Effector memory CD8-positive, alpha-beta T cell (primary cell): ENCODE measurements at regions not wholly inside any gene's neighbourhood (a gene's known extent, or its start where the extent isn't known, plus 50 kb on each side); places are given as distances from the start of the nearest gene placed in this dataset.
"Not testable (repeated sequence)": the region's sequence is repeated elsewhere in the genome, so short reads cannot be mapped to it uniquely, and the experiment has no call there.

Experiments
- ATAC-seq: fragments of 150-1000 bp; cut with Tn5 transposase; replicated peaks from 2 replicates; pipeline ENCODE4 v1.10.0; 2021; ENCODE audit warnings: mild to moderate bottlenecking, moderate library complexity
- DNase-seq, 3 experiments: peaks; one replicate each; pipeline ENCODE4 v3.0.0; 2021
- H3K27ac Mint-ChIP-seq, 2 donors: one replicate each; pipeline ENCODE4 v1.8.0; 2022; ENCODE audit warnings: mild to moderate bottlenecking in 2 of 2, mixed read lengths in 2 of 2, moderate library complexity in 2 of 2
- H3K27me3 Mint-ChIP-seq, 2 donors: one replicate each; pipeline ENCODE4 v1.8.0; 2022; ENCODE audit warnings: mixed read lengths in 2 of 2
- H3K36me3 Mint-ChIP-seq: one replicate; pipeline ENCODE4 v1.8.0; 2022; ENCODE audit warnings: mild to moderate bottlenecking, moderate library complexity, mixed read lengths; ENCODE audit not compliant: insufficient read depth
- H3K4me1 Mint-ChIP-seq, 2 donors: one replicate each; pipeline ENCODE4 v1.8.0; 2022; ENCODE audit warnings: low read depth in 2 of 2, mixed read lengths in 2 of 2
- H3K4me3 Mint-ChIP-seq, 2 donors: one replicate each; pipeline ENCODE4 v1.8.0; 2022; ENCODE audit warnings: mild to moderate bottlenecking in 2 of 2, mixed read lengths in 2 of 2, moderate library complexity in 2 of 2
- H3K9me3 Mint-ChIP-seq, 2 donors: one replicate each; pipeline ENCODE4 v1.8.0; 2022; ENCODE audit warnings: mixed read lengths in 2 of 2

GRCh38 chr2:144905956-144906355, 386.0 kb upstream of the ZEB2 start:
- Mint-ChIP-seq H3K27ac (no peak overlapping the region), H3K4me3 (no peak overlapping the region), H3K36me3 (peaks cover 2% of the 10 kb centered on the region), H3K9me3 (no peaks in the 10 kb centered on the region), H3K27me3 (peaks cover 0 to 9% of the 10 kb centered on the region in 2 donors), H3K4me1 (no peaks in the 10 kb centered on the region)
- DNase-seq (no peak), ATAC-seq (no peak)

- ATAC-seq = no peak
These were observed 384.7 kb upstream of the ZEB2 start for GRCh38 chr2:144904612-144905011.

GRCh38 chr2:144903045-144903444, 383.1 kb upstream of the ZEB2 start:
- H3K9me3 Mint-ChIP-seq, H3K27me3 Mint-ChIP-seq, H3K4me3 Mint-ChIP-seq, H3K27ac Mint-ChIP-seq, DNase-seq, H3K4me1 Mint-ChIP-seq, ATAC-seq, H3K36me3 Mint-ChIP-seq: not testable (repeated sequence)

More at GRCh38 chr2:144904612-144905011, 384.7 kb upstream of the ZEB2 start:
- H3K9me3 Mint-ChIP-seq = no peaks in the 10 kb centered on the region
- no peak for DNase-seq
- no peaks in the 10 kb centered on the region for H3K4me1 Mint-ChIP-seq
- peaks cover 0 to 9% of the 10 kb centered on the region in 2 donors for H3K27me3 Mint-ChIP-seq
- no peak overlapping the region for H3K27ac Mint-ChIP-seq
- H3K4me3 Mint-ChIP-seq = no peak overlapping the region
- H3K36me3 Mint-ChIP-seq = peaks cover 2% of the 10 kb centered on the region

GRCh38 chr2:144901386-144901785, 381.5 kb upstream of the ZEB2 start:
- not testable (repeated sequence) for H3K4me1 Mint-ChIP-seq, H3K27ac Mint-ChIP-seq, ATAC-seq, DNase-seq, H3K9me3 Mint-ChIP-seq, H3K27me3 Mint-ChIP-seq, H3K4me3 Mint-ChIP-seq, H3K36me3 Mint-ChIP-seq

- no peak overlapping the region for H3K27ac Mint-ChIP-seq
- no peak for DNase-seq
- no peaks in the 10 kb centered on the region for H3K27me3 Mint-ChIP-seq
- no peaks in the 10 kb centered on the region for H3K9me3 Mint-ChIP-seq
- ATAC-seq = no peak
- H3K4me3 Mint-ChIP-seq = no peak overlapping the region
- no peaks in the 10 kb centered on the region for H3K36me3 Mint-ChIP-seq
- H3K4me1 Mint-ChIP-seq = no peaks in the 10 kb centered on the region
These were observed 376.4 kb upstream of the ZEB2 start for GRCh38 chr2:144896341-144896740.

GRCh38 chr2:144894612-144895599, 375.0 kb upstream of the ZEB2 start:
- no peak overlapping the region for H3K27ac Mint-ChIP-seq
- ATAC-seq = no peak
- H3K36me3 Mint-ChIP-seq = no peaks in the 10 kb centered on the region
- H3K27me3 Mint-ChIP-seq = no peaks in the 10 kb centered on the region
- no peak overlapping the region for H3K4me3 Mint-ChIP-seq
- peaks cover 2 to 3% of the 10 kb centered on the region in 2 donors for H3K4me1 Mint-ChIP-seq
- H3K9me3 Mint-ChIP-seq = no peaks in the 10 kb centered on the region
- DNase-seq = no peak

- H3K4me3 Mint-ChIP-seq = no peak overlapping the region
- ATAC-seq (no peak), DNase-seq (no peak)
- no peaks in the 10 kb centered on the region for H3K9me3 Mint-ChIP-seq
- peaks cover 5 to 8% of the 10 kb centered on the region in 2 donors for H3K4me1 Mint-ChIP-seq
- H3K27me3 Mint-ChIP-seq = peaks cover 5 to 6% of the 10 kb centered on the region in 2 donors
- H3K27ac Mint-ChIP-seq = no peak overlapping the region
- no peaks in the 10 kb centered on the region for H3K36me3 Mint-ChIP-seq
These were observed 373.5 kb upstream of the ZEB2 start for GRCh38 chr2:144893464-144893863.

GRCh38 chr2:144890828-144891227, 370.9 kb upstream of the ZEB2 start:
- DNase-seq (no peak), ATAC-seq (peak; percentile 65)
- Mint-ChIP-seq H3K27me3 (peaks cover 6 to 9% of the 10 kb centered on the region in 2 donors), H3K4me3 (no peak overlapping the region), H3K27ac (no peak overlapping the region), H3K4me1 (peaks cover 5 to 8% of the 10 kb centered on the region in 2 donors), H3K36me3 (no peaks in the 10 kb centered on the region), H3K9me3 (no peaks in the 10 kb centered on the region)

- no peak for DNase-seq
- H3K36me3 Mint-ChIP-seq = no peaks in the 10 kb centered on the region
- no peak overlapping the region for H3K4me3 Mint-ChIP-seq
- H3K27me3 Mint-ChIP-seq = peaks cover 6 to 9% of the 10 kb centered on the region in 2 donors
- H3K9me3 Mint-ChIP-seq = no peaks in the 10 kb centered on the region
- no peak for ATAC-seq
- peaks cover 5 to 8% of the 10 kb centered on the region in 2 donors for H3K4me1 Mint-ChIP-seq
- H3K27ac Mint-ChIP-seq = no peak overlapping the region
These were observed 369.4 kb upstream of the ZEB2 start for GRCh38 chr2:144889348-144889747.

- Mint-ChIP-seq H3K4me3 (no peak overlapping the region), H3K36me3 (no peaks in the 10 kb centered on the region)
- DNase-seq = no peak
These were observed 366.9 kb upstream of the ZEB2 start for GRCh38 chr2:144886862-144887261.

GRCh38 chr2:144877893-144878292, 358.0 kb upstream of the ZEB2 start:
- no peak overlapping the region for H3K27ac Mint-ChIP-seq
- no peak overlapping the region for H3K4me3 Mint-ChIP-seq
- no peaks in the 10 kb centered on the region for H3K36me3 Mint-ChIP-seq
- H3K4me1 Mint-ChIP-seq = peaks cover 0 to 3% of the 10 kb centered on the region in 2 donors
- DNase-seq = no peak
- ATAC-seq = no peak
- no peaks in the 10 kb centered on the region for H3K9me3 Mint-ChIP-seq
- peaks cover 7 to 27% of the 10 kb centered on the region in 2 donors for H3K27me3 Mint-ChIP-seq

More at GRCh38 chr2:144886862-144887261, 366.9 kb upstream of the ZEB2 start:
- Mint-ChIP-seq H3K27me3 (peaks cover 6 to 9% of the 10 kb centered on the region in 2 donors), H3K27ac (no peak overlapping the region), H3K9me3 (no peaks in the 10 kb centered on the region), H3K4me1 (peaks cover 5 to 8% of the 10 kb centered on the region in 2 donors)
- no peak for ATAC-seq

- no peak for ATAC-seq
These were observed 356.1 kb upstream of the ZEB2 start for GRCh38 chr2:144876013-144876412.

GRCh38 chr2:144875290-144875969, 355.5 kb upstream of the ZEB2 start:
- no peak overlapping the region for H3K4me3 Mint-ChIP-seq
- H3K9me3 Mint-ChIP-seq = no peaks in the 10 kb centered on the region
- H3K36me3 Mint-ChIP-seq = no peaks in the 10 kb centered on the region
- peaks cover 7 to 21% of the 10 kb centered on the region in 2 donors for H3K27me3 Mint-ChIP-seq
- H3K4me1 Mint-ChIP-seq = peaks cover 0 to 3% of the 10 kb centered on the region in 2 donors
- H3K27ac Mint-ChIP-seq = no peak overlapping the region
- DNase-seq (no peak), ATAC-seq (no peak)

More at GRCh38 chr2:144876013-144876412, 356.1 kb upstream of the ZEB2 start:
- H3K9me3 Mint-ChIP-seq = no peaks in the 10 kb centered on the region
- no peak overlapping the region for H3K4me3 Mint-ChIP-seq
- no peak overlapping the region for H3K27ac Mint-ChIP-seq
- H3K36me3 Mint-ChIP-seq = no peaks in the 10 kb centered on the region
- peaks cover 7 to 23% of the 10 kb centered on the region in 2 donors for H3K27me3 Mint-ChIP-seq
- no peak for DNase-seq
- H3K4me1 Mint-ChIP-seq = peaks cover 0 to 3% of the 10 kb centered on the region in 2 donors
